Ishikawa (cell line): ENCODE measurements at regions not wholly inside any gene's neighbourhood (a gene's known extent, or its start where the extent isn't known, plus 50 kb on each side); places are given as distances from the start of the nearest gene placed in this dataset.

Experiments
- CEBPB ChIP-seq: IDR thresholded peaks from 2 replicates; pipeline ENCODE4 v1.6.1; 2012
- CREB1 ChIP-seq: IDR thresholded peaks from 2 replicates; pipeline ENCODE4 v1.6.1; 2012; ENCODE audit warnings: low read depth
- EGR1 ChIP-seq: IDR thresholded peaks from 2 replicates; pipeline ENCODE4 v1.6.1; 2012
- EP300 ChIP-seq: IDR thresholded peaks from 2 replicates; pipeline ENCODE4 v1.6.1; 2012; ENCODE audit warnings: borderline replicate concordance
- FOXM1 ChIP-seq: IDR thresholded peaks from 2 replicates; pipeline ENCODE4 v1.6.1; 2012; ENCODE audit warnings: low read depth, borderline replicate concordance
- MAX ChIP-seq: IDR thresholded peaks from 2 replicates; pipeline ENCODE4 v1.6.1; 2012
- NFIC ChIP-seq: IDR thresholded peaks from 2 replicates; pipeline ENCODE4 v1.6.1; 2012
- RAD21 ChIP-seq: IDR thresholded peaks from 2 replicates; pipeline ENCODE4 v1.6.1; 2012; ENCODE audit warnings: low read depth
- TAF1 ChIP-seq: IDR thresholded peaks from 2 replicates; pipeline ENCODE4 v1.6.1; 2012; ENCODE audit warnings: low read depth, mild to moderate bottlenecking
- TCF12 ChIP-seq: IDR thresholded peaks from 2 replicates; pipeline ENCODE4 v1.6.1; 2012; ENCODE audit warnings: low read depth
- TEAD4 ChIP-seq: IDR thresholded peaks from 2 replicates; pipeline ENCODE4 v1.6.1; 2012
- USF1 ChIP-seq: IDR thresholded peaks from 2 replicates; pipeline ENCODE4 v1.6.1; 2012
- YY1 ChIP-seq: IDR thresholded peaks from 2 replicates; pipeline ENCODE4 v1.6.1; 2012; ENCODE audit warnings: low read depth
- ZBTB7A ChIP-seq: IDR thresholded peaks from 2 replicates; pipeline ENCODE4 v1.6.1; 2012; ENCODE audit warnings: low read depth
- TF ChIP-seq, protein P1 (sequence below): IDR thresholded peaks from 2 replicates; pipeline ENCODE4 v1.6.1; 2012; ENCODE audit warnings: low read depth, mild to moderate bottlenecking

DNA sequence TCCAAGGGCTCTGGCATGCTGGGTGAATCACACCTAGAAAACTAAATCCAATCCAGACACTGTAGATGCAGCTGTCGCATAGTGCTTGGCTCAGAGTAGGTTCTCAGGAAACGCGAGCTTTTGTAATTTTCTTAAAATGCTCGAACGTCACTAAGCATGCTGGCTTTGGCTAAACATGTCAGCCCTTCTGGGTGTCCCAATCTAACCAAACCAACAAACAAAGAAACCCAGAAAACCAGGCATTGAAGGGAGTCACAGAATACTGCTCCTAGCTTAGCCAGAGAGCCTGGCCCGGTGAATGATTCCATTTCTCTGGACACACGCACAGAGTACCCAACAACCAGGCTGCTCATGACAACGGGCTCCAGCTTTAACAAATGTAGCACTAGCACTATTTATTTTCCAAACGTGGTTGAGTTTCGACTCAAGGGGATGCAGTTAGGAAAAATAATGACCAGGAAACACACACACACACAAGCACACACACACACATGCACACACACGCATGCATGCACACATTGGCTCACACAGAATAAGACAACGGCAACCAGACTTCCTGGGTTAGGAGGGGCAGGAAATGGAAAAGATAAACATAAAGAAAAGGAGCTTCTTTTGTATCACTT, 492.6 kb downstream of the MIAT start:
- TF ChIP-seq TEAD4 (no peak), TAF1 (no peak), MAX (no peak), EP300 (no peak), ZBTB7A (no peak), TCF12 (no peak), NFIC (no peak), YY1 (no peak), CEBPB (no peak), FOXM1 (no peak), RAD21 (no peak), USF1 (no peak), EGR1 (no peak)
- TF ChIP-seq, protein P1, sequence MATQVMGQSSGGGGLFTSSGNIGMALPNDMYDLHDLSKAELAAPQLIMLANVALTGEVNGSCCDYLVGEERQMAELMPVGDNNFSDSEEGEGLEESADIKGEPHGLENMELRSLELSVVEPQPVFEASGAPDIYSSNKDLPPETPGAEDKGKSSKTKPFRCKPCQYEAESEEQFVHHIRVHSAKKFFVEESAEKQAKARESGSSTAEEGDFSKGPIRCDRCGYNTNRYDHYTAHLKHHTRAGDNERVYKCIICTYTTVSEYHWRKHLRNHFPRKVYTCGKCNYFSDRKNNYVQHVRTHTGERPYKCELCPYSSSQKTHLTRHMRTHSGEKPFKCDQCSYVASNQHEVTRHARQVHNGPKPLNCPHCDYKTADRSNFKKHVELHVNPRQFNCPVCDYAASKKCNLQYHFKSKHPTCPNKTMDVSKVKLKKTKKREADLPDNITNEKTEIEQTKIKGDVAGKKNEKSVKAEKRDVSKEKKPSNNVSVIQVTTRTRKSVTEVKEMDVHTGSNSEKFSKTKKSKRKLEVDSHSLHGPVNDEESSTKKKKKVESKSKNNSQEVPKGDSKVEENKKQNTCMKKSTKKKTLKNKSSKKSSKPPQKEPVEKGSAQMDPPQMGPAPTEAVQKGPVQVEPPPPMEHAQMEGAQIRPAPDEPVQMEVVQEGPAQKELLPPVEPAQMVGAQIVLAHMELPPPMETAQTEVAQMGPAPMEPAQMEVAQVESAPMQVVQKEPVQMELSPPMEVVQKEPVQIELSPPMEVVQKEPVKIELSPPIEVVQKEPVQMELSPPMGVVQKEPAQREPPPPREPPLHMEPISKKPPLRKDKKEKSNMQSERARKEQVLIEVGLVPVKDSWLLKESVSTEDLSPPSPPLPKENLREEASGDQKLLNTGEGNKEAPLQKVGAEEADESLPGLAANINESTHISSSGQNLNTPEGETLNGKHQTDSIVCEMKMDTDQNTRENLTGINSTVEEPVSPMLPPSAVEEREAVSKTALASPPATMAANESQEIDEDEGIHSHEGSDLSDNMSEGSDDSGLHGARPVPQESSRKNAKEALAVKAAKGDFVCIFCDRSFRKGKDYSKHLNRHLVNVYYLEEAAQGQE: no peak

- TF ChIP-seq ZBTB7A: no peak
- no peak for TF ChIP-seq NFIC
- TF ChIP-seq, protein P1: no peak
- TF ChIP-seq EP300: no peak
- TF ChIP-seq TEAD4: no peak
- TF ChIP-seq TCF12: no peak
- TF ChIP-seq TAF1: no peak
- no peak for TF ChIP-seq MAX
Observed at GRCh38 chr22:27150544-27150941, 493.2 kb downstream of the MIAT start.

- TF ChIP-seq RAD21: no peak
Observed at GRCh38 chr22:27151407-27151806, 494.0 kb downstream of the MIAT start.

- TF ChIP-seq, protein P1: no peak
- no peak for TF ChIP-seq CREB1
- no peak for TF ChIP-seq FOXM1
- no peak for TF ChIP-seq RAD21
- TF ChIP-seq NFIC: no peak
- TF ChIP-seq TEAD4: no peak
- no peak for TF ChIP-seq TCF12
- no peak for TF ChIP-seq MAX
- no peak for TF ChIP-seq USF1
- TF ChIP-seq EP300: no peak
- TF ChIP-seq TAF1: no peak
- no peak for TF ChIP-seq ZBTB7A
Observed at GRCh38 chr22:27152033-27152432, 494.6 kb downstream of the MIAT start.

DNA sequence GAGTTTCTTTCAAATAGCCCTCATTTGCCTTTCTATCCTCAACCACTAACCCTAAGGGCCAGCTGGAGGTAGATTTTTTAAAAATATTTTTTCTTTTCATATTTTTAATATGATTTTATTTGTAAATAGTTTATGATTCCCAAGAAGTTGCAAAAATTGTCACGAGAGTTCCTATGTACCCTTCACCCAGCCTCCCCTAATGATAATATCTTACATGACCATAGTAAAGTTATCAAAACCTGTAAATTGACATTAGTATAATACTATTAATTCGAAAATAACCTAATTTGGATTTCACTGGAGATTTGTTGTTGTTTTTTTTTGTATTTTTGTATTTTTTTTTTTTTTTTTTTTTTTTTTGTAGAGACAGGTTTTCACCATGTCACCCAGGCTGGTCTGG, 495.5 kb downstream of the MIAT start:
- TF ChIP-seq TCF12: no peak
- no peak for TF ChIP-seq CEBPB
- no peak for TF ChIP-seq FOXM1
- no peak for TF ChIP-seq MAX
- TF ChIP-seq RAD21: no peak
- TF ChIP-seq EP300: no peak
- TF ChIP-seq, protein P1: no peak
